Testis (tissue), 2 donors: ENCODE measurements at regions not wholly inside any gene's neighbourhood (a gene's known extent, or its start where the extent isn't known, plus 50 kb on each side); places are given as distances from the start of the nearest gene placed in this dataset.

ENCODE experiments used
- CTCF ChIP-seq, 3 experiments: fragments of 450-650 bp in 2 of 3; fragments of 200-600 bp in 1 of 3; sonication (generic) in 1 of 3; IDR thresholded peaks; one replicate each; pipeline ENCODE4 v1.5.1; 2016 to 2019; ENCODE audit warnings: antibody characterized with exemption in 3 of 3, mild to moderate bottlenecking in 2 of 3, moderate library complexity in 1 of 3
- POLR2A ChIP-seq: fragments of 450-650 bp; IDR thresholded peaks from one replicate; pipeline ENCODE4 v1.6.1; 2017; ENCODE audit warnings: antibody characterized with exemption, mild to moderate bottlenecking, moderate library complexity

- no peak for TF ChIP-seq CTCF (IDR thresholded peaks at IDR 0.05)
- TF ChIP-seq POLR2A: no peak
These were observed 910.0 kb upstream of the WWC1 start for GRCh38 chr5:167381457-167381856.
